GM18517 (cell line): ENCODE measurements at regions not wholly inside any gene's neighbourhood (a gene's known extent, or its start where the extent isn't known, plus 50 kb on each side); places are given as distances from the start of the nearest gene placed in this dataset.

Source experiments
- ATAC-seq: cut with Tn5 transposase; IDR thresholded peaks from one replicate; pipeline ENCODE4 v1.9.1; 2021; ENCODE audit warnings: mild to moderate bottlenecking, moderate library complexity; ENCODE audit not compliant: unreplicated experiment

- no peak for ATAC-seq
Observed at GRCh38 chr1:81700728-81701470, 99.8 kb upstream of the ADGRL2 start.

GRCh38 chr1:81699234-81699633 lies 101.5 kb upstream of the ADGRL2 start:
- ATAC-seq, result no peak

DNA sequence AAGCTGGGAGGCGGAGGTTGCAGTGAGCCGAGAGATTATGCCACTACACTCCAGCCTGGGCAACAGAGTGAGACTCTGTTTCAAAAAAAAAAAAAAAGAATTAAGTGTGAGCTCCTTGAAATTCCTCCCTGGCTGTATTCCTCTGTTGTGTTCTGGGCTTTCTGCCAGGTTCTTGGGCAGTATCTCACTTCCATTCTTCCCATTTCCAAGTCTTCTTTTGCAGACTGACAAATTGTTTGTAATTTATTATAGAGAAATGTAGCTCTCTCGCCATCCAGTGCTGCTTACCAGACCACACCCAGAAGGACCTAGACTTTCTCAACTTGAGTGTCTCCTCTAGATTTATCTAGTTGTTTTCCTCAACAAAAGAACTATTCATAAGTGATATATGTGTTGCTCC lies 105.0 kb upstream of the ADGRL2 start:
- no peak for ATAC-seq

GRCh38 chr1:81693316-81693715 lies 107.4 kb upstream of the ADGRL2 start:
- no peak for ATAC-seq

- no peak for ATAC-seq
Observed at GRCh38 chr1:81690676-81691453, 109.9 kb upstream of the ADGRL2 start.

GRCh38 chr1:81689531-81689941 lies 111.2 kb upstream of the ADGRL2 start:
- ATAC-seq, result no peak

DNA sequence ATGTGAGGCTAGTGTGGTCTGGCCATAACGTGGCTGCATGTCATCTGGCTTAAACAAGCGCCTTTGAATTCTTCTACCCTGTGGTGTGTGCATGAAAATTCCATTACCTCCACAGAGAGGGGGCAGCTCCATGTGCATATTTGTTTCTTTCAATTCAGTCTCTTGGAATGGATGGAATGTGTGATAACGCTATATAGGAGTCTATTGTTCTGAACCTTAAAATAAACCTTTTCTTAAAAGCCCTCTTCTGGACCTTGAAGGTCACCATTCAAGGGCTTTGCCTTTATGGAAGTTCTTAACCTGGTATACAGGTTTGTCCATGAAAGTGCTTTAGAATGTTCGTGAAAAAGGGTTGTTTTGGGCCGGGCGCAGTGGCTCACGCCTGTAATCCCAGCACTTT lies 118.2 kb upstream of the ADGRL2 start:
- no peak for ATAC-seq

GRCh38 chr1:81681601-81682266 lies 119.0 kb upstream of the ADGRL2 start:
- ATAC-seq, result no peak

DNA sequence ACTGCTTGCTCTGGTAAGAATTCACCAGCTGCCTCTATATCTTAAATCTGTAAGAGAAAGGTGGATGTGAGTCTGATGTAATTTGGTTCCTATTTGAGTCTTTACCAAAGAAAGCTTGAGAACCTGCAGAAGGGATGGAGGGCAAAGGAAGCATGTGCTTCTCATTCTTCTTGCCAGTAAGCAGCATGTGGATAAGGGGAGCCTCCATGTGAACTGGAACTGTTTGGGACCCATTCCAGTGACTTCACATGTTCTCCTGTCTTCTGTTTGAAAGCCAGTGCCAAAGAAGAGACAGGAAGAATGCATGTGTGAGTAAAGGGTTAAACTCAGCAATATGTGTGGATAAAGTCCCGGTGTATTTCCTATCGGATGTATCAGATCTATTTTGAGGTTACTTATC lies 119.6 kb upstream of the ADGRL2 start:
- no peak for ATAC-seq

GRCh38 chr1:81679942-81680341 lies 120.8 kb upstream of the ADGRL2 start:
- no peak for ATAC-seq

DNA sequence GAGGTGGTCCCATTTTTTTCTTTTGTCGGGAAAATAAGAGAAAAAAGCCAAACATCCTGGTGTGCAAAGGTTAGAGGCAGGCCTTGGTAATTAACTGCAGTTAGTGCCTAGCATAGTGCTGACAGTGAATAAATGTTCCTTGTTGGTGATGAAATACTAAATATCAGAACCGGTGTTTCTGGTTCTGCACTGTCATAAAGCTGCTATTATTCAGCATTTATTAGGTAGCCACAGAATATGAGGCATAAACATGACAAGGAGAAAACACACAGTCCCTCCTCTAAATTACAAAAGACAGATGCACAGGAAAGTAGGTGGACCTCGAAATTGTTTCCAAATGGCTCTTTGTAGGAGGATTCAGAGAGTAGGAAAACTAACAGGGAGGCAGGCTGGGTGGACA lies 122.0 kb upstream of the ADGRL2 start:
- no peak for ATAC-seq

DNA sequence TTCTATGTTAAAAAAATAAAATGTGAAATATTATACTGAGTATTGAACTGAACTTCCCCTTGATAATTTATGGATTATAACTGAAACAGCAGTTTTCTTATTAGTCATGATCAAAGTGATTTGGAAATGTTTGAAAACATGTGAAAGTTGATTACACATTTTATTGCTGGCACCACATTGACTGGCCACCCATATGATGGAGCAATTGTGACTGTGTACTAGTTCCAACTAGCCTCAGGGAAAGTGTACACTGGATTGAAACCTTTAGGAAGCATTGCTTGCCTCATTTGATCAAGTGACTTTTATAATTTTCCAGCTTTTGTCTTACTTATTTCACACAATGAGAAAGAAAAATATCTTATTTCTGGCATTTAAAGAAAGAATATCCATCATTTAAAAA lies 128.0 kb upstream of the ADGRL2 start:
- ATAC-seq, result no peak

- no peak for ATAC-seq
Observed at GRCh38 chr1:81671038-81671437, 129.7 kb upstream of the ADGRL2 start.

DNA sequence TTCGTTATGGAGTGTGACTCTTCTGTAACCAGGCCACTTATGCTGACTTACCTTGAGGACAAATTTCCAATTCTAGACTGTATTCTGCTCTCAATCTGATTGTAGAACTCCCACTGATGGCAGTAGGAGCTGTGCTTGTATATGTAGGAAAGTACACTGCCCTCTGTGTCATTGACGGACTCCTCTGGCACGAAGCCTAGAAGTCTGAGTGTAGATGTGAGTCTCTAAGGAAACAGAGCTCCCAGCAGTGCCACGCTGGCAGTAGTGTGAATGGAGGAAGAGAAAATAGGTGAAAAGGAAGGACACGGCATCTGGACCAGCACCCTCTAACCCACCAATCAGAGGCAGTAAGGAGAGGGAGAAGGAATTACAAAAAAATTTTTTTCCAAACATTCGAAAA lies 130.4 kb upstream of the ADGRL2 start:
- ATAC-seq, result no peak

GRCh38 chr1:81666586-81666985 lies 134.1 kb upstream of the ADGRL2 start:
- ATAC-seq, result no peak

DNA sequence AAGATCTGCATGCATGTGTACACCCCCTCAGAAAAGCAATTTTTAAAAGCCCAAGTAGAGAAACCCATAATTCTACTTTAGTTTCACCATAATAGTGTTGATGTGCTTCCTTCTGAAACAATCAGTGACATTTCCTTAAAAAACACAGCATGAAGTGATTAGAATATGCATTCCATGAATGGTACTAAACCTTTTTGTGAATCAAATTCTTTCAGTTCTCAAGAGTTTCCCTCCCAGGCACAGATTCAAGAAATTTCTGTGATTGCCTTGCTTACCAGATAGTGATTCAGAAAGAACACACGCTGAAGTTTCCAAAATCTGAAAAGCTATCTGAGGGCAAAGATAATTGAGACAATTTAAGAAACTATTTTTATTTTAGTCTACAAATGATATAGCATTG lies 136.4 kb upstream of the ADGRL2 start:
- no peak for ATAC-seq

GRCh38 chr1:81662913-81663526 lies 137.7 kb upstream of the ADGRL2 start:
- no peak for ATAC-seq

GRCh38 chr1:81660286-81660685 lies 140.4 kb upstream of the ADGRL2 start:
- ATAC-seq, result no peak

GRCh38 chr1:81654657-81655056 lies 146.1 kb upstream of the ADGRL2 start:
- ATAC-seq, result no peak

- no peak for ATAC-seq
Observed at GRCh38 chr1:81654147-81654546, 146.6 kb upstream of the ADGRL2 start.

- no peak for ATAC-seq
Observed at GRCh38 chr1:81650776-81651175, 150.0 kb upstream of the ADGRL2 start.
